Spleen (tissue), 7 donors: ENCODE measurements at regions not wholly inside any gene's neighbourhood (a gene's known extent, or its start where the extent isn't known, plus 50 kb on each side); places are given as distances from the start of the nearest gene placed in this dataset.

ENCODE experiments used
- POLR2A ChIP-seq, 3 donors: fragments of 450-650 bp; IDR thresholded peaks; one replicate each; pipeline ENCODE4 v1.5.1; 2017; ENCODE audit warnings: antibody characterized with exemption in 3 of 3, mild to moderate bottlenecking in 1 of 3
- POLR2AphosphoS5 ChIP-seq, 3 donors: sonication (generic); formaldehyde crosslinking; IDR thresholded peaks; one replicate each; pipeline ENCODE4 v1.5.1; 2017; ENCODE audit warnings: antibody characterized with exemption in 3 of 3
- TF ChIP-seq, protein P1 (sequence below), 11 experiments: fragments of 200-600 bp in 7 of 11; fragments of 450-650 bp in 4 of 11; sonication (generic) in 4 of 11; IDR thresholded peaks in 8 of 11; conservative IDR thresholded peaks in 3 of 11; 1 replicate in 7 of 11; 2 replicates in 4 of 11; pipeline versions ENCODE4 v1.4.0 to v1.8.0; 2016 to 2021; ENCODE audit warnings: antibody characterized with exemption in 11 of 11, inconsistent platforms in 4 of 11, mild to moderate bottlenecking in 1 of 11
- donor health status: DM: no; HTN: no; CAD: no; lungs with moderate emphysema.
- donor health status: DM: no; HTN: no; CAD: no.
- donor health status: DM: no; HTN: no; CAD: no.

DNA sequence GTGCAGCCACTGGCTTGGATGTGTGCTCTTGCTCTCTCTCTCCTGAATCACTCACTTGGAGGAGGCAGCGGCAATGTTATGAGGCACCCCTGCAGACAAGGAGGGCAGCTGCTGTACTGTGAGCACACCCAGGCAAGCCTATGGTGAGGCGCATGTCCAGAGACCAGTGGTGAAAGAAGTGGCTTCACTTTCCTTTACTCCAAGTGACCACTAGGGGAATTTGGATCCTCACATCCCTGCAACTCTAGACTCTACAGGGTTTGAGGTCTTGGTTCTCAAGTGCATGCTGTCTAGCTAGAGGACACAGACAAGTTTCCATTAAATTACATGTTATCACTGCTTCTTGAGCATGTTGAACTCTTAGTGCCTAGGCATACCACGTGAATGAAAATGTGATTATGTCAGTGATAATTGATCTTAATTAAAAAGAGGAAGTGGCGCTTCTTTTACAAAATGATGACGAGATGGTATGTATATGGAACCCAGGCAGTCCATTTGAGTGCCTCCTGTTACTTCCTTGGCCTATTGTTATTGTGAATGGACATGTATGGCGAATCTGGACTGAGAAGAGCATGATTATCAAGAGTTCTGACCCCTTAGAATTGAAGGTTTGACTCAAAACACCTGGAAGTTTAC is 181.0 kb upstream of the CDH2 start:
- TF ChIP-seq, protein P1, sequence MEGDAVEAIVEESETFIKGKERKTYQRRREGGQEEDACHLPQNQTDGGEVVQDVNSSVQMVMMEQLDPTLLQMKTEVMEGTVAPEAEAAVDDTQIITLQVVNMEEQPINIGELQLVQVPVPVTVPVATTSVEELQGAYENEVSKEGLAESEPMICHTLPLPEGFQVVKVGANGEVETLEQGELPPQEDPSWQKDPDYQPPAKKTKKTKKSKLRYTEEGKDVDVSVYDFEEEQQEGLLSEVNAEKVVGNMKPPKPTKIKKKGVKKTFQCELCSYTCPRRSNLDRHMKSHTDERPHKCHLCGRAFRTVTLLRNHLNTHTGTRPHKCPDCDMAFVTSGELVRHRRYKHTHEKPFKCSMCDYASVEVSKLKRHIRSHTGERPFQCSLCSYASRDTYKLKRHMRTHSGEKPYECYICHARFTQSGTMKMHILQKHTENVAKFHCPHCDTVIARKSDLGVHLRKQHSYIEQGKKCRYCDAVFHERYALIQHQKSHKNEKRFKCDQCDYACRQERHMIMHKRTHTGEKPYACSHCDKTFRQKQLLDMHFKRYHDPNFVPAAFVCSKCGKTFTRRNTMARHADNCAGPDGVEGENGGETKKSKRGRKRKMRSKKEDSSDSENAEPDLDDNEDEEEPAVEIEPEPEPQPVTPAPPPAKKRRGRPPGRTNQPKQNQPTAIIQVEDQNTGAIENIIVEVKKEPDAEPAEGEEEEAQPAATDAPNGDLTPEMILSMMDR (IDR thresholded peaks at IDR 0.05 in 8 of 11, conservative IDR thresholded peaks at IDR 0.05 in 3 of 11), result no peak
- TF ChIP-seq POLR2A (IDR thresholded peaks at IDR 0.05) (no peak), POLR2AphosphoS5 (IDR thresholded peaks at IDR 0.05) (no peak)
